HG03442 (cell line): ENCODE measurements at regions not wholly inside any gene's neighbourhood (a gene's known extent, or its start where the extent isn't known, plus 50 kb on each side); places are given as distances from the start of the nearest gene placed in this dataset.
A peak's percentile ranks its signal among the peaks of the same experiment; 100 is the strongest.

Experiments
- ATAC-seq: cut with Tn5 transposase; IDR thresholded peaks from one replicate; pipeline ENCODE4 v1.9.1; 2021; ENCODE audit warnings: mild to moderate bottlenecking, moderate library complexity; ENCODE audit not compliant: unreplicated experiment

GRCh38 chr6:123747515-123747914 lies 56.1 kb upstream of the NKAIN2 start:
- ATAC-seq, result no peak

GRCh38 chr6:123745895-123746294 lies 57.8 kb upstream of the NKAIN2 start:
- no peak for ATAC-seq

DNA sequence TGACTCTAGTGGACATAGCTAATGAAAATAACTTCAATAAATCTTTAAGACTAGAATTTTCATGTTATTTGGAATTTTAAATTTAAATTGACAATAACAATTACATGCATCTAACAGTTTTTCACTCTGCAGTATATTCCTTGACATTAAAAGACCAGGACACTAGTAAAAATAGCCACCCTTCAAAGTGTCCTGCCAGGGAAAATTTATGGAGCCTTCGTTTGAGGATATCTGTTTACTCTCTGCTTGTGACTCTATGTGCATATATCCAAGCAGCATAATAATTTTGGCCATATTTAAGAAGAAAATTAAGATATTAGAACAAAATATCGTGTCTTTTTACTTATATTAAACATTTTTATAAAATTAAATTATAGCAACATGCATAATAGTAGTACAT lies 58.8 kb upstream of the NKAIN2 start:
- ATAC-seq, result no peak

- ATAC-seq, result no peak
Observed at GRCh38 chr6:123742626-123743025, 61.0 kb upstream of the NKAIN2 start.

DNA sequence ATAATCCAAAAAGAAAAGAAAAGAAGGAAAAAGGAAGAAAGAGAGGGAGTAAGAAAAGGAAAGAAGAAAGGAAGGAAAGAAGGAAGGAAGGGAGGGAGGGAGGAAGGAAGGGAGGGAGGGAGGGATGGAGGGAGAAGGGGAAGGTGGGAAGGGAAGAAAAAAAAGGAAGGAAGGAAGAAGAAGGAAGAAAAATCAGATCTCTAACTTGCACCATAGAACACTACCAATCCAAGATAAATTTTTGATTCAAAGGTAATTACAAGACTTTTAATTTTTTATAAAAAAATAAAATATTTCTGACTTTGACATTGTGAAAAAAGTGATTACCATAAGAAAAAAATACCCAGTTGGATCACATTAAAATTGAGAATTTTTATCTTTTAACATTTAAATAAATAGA lies 70.5 kb upstream of the NKAIN2 start:
- ATAC-seq, result no peak

DNA sequence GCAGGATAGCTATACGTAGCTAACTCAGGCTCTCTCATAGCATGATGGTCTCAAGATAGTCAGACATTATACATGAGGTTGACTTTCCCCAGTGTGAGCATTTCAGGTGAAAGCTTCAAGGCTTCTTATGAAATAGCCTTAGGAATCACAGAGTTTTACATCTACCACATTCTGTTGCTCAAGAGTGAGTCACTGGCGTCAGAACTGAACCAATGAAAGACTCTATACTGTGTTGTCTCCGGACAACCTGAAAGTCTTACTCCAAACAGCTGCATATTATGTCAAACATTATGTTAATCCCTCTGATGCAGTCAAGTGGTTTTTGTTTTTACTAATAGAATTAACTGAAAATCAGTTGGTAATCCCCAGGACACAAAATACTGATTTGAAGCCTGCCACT lies 79.8 kb upstream of the TRDN start:
- ATAC-seq, result no peak

DNA sequence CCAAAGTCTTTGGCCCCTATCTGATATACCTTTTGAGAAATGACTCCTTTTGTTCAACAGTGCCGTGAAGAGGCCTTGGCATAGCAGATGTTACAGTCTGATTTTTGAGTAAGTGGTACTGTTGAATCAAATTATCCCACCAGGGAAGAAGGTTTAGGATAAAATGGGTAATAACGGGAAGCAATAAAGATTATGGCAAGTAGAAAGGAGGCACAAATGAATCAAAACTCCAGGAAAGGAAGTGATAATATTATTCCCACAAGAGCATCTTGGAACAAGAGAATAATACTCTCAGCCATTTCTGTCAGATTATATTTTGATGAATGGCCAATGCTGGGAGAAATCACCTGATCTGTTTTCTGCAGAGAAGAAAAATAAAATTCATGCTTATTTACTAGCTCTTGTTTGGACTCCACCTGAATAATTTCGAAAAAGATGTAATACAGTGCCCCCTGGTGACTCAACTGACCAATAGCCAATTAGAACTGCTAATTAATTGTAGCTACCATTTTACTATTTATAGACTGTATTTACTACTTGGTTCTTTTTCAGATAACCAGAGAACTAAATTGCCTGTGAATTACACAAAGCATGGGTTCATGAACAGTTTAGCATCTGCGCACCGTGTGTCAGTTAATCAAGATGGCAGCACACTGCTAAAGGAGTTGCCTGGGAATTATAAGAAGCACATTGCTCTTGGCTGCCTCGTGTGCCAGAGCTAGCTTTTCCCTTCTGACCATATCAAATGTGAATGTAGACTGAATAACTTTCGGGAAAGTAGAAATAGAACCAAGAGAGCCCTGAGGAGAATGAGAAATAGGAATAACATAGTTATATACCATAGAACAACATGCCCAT lies 78.5 kb upstream of the TRDN start:
- peak; percentile 75 for ATAC-seq

DNA sequence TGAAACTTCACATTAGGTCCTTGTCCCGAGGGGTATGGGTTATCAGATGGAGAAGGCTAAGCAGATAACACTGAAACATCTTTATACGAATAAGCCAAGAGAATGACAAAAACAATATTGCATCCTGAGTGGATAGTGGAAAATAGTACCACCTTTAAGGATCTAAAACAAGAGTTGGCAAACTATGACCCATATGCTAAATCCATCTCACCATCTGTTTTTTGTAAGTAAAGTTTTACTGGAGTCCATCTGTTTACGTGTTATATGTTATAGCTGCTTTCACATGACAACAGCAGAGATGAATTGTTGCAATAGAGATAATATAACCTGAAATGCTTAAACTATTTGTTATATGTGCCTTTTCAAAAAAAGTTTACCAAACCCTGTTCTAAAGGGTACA lies 76.1 kb upstream of the TRDN start:
- no peak for ATAC-seq

GRCh38 chr6:123702943-123703342 lies 66.2 kb upstream of the TRDN start:
- ATAC-seq, result no peak

DNA sequence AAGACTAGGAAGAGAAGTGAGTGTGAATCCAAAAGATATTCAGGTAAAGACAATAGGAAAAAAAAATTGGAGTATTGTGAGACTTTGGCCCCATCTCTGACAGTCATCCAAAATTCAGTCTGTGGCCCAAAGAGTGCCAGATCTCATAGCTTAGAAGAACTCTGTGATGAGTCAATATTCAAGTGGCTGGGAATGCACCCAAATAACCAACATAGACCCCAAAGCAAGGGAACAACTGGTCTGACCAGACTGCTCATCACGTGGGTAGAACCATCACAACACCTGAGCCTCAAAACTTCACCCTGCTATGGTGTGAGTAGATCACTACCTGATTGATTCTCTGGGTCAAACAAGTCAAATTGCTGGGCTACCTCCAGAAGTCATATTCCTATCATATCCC lies 51.1 kb upstream of the TRDN start:
- no peak for ATAC-seq
